DMS114 treated with DMSO at 0.1 percent for 48 hours (cell line): ENCODE measurements at regions not wholly inside any gene's neighbourhood (a gene's known extent, or its start where the extent isn't known, plus 50 kb on each side); places are given as distances from the start of the nearest gene placed in this dataset.

ENCODE experiments used
- DNase-seq: peaks from one replicate; lab custom pipeline; 2025; ENCODE audit not compliant: unreplicated experiment; lab: John Stamatoyannopoulos, UW

GRCh38 chr1:90782046-90782445 lies 64.9 kb upstream of the BARHL2 start:
- no peak for DNase-seq

GRCh38 chr1:90781534-90781933 lies 64.4 kb upstream of the BARHL2 start:
- DNase-seq, result no peak

DNA sequence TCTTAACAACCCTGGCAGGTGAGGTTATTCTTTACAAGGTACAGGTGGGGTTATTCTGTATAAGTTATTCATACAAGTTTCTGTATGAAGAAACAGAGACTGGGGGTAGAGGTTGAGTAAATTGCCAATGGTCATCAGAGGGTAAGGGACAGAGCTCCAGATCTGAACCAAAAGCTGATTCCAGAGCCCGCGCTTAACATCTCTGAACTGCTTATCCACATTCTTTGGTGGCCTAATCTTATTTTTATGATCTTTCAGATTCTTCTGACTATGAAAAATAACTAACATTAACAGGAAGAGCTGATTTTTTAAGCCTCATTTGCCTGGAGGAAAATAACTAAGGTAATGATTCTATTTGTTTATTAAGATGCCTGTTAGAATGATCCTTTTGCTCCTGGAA lies 63.9 kb upstream of the BARHL2 start:
- DNase-seq, result no peak

DNA sequence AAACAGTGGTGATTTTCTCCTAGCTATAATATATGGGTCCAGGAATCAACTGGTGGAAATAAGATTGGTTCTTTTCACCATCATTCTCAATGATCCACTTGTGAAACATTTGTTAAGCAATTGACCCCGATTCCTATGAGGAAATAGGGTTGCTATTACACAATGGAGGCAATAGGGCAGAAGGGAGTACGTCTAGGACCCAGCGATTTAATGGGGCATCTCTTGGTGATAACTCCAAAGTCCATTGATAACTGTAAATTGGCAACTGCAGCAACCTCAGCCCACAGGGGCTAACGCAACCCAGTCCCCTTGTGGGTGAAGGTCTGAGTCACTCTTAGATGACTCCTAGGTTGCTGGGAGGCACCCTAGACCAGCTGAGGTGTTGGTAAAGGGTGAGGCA lies 62.5 kb upstream of the BARHL2 start:
- DNase-seq, result no peak

DNA sequence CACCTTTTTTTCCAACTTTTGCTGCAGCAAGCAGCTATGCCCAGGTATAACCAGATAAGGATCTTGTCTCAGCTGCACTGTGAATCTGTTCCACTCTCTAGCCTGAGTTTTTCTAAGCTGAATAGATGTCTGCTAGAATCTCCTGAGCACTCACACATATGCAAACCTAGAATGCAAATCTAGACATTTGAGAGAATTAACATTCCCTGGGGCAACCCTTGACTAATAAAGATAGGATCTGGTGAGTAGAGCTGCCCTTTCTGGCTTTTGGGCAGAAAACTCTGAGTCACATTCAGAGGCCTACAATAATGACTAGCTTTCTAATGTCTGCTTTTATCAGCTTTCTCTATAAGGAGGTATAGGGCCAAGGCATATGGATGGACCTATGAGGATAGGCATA lies 61.4 kb upstream of the BARHL2 start:
- DNase-seq, result no peak

- DNase-seq, result no peak
Observed at GRCh38 chr1:90773812-90774211, 56.7 kb upstream of the BARHL2 start.

DNA sequence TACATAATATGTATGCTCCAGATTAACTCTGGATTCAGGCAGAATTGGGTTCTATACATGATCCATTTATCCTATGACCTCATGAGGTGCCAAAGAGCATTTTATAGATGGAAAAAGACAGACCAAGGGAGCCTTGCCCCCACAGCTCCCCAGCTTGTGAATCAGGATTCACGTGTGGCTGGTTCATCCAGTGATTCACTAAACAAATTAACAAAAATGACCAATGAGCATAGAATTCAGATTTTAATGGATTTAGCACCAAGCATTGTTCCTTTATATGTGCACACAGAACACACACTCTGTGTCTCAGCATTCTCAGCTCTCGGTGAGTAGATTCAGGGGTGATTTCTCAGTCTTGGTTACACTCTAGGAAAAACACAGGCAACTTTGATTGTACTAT lies 51.7 kb upstream of the BARHL2 start:
- DNase-seq, result no peak

GRCh38 chr1:90768098-90768497 lies 51.0 kb upstream of the BARHL2 start:
- no peak for DNase-seq
